HCT116 (cell line): ENCODE measurements at regions not wholly inside any gene's neighbourhood (a gene's known extent, or its start where the extent isn't known, plus 50 kb on each side); places are given as distances from the start of the nearest gene placed in this dataset.

Experiments used
- ATAC-seq: fragments of 200-7000 bp; cut with Tn5 transposase; 2 replicates; pipeline ENCODE4 v1.9.1; 2020; ENCODE audit warnings: mild to moderate bottlenecking, moderate library complexity
- BruUV-seq: library from RNA; stranded (reverse); fragments of 400-500 nt; replicated peaks from 2 replicates; lab custom pipeline; 2021; lab: Mats Ljungman, UMichigan
- CTCF ChIA-PET: fragments of 300-600 bp; sonication (Branson Sonifier 250); formaldehyde crosslinking; loops from one replicate; lab custom pipeline; 2021; ENCODE audit warnings: antibody characterized with exemption; lab: Charles Lee
- POLR2A ChIA-PET: fragments of 300-600, 350-600 bp; sonication (Branson Sonifier 250); formaldehyde crosslinking; loops from one replicate; lab custom pipeline; 2021; ENCODE audit warnings: antibody characterized with exemption; lab: Charles Lee
- RAD21 ChIA-PET, 2 experiments: fragments of 300-600 bp; sonication (Branson Sonifier 250); formaldehyde crosslinking; loops; one replicate each; lab custom pipeline; 2023; ENCODE audit warnings: low total read pairs in 2 of 2; ENCODE audit not compliant: uncharacterized antibody in 2 of 2, unreplicated experiment in 2 of 2, low non-redundant PET in 1 of 2; lab: Charles Lee
- DNase-seq: peaks from one replicate; pipeline ENCODE4 v3.0.0-alpha.2; 2010; ENCODE audit warnings: low read depth, low spot score
- H2AFZ ChIP-seq: fragments of 200-600 bp; shearing (Covaris generic), sonication (generic); 2 replicates; pipeline ENCODE4 v1.6.1; 2017; ENCODE audit warnings: low read depth, mixed run types, mixed read lengths, antibody characterized with exemption, low read length; ENCODE audit not compliant: poor library complexity, severe bottlenecking
- H3K27ac ChIP-seq: 2 replicates; pipeline ENCODE4 v1.5.1; 2012; ENCODE audit warnings: low read depth, low read length
- H3K27me3 ChIP-seq: fragments of 200-600 bp; sonication (generic); 2 replicates; pipeline ENCODE4 v1.6.1; 2016; ENCODE audit warnings: mixed run types, low read length, mixed read lengths; ENCODE audit not compliant: insufficient read depth
- H3K36me3 ChIP-seq, 2 experiments: fragments of 200-500 bp in 1 of 2; fragments of 200-600 bp in 1 of 2; sonication (Bioruptor generic) in 1 of 2; sonication (generic) in 1 of 2; 2 replicates each; pipeline versions ENCODE4 v1.5.1 to v1.6.1; 2014 to 2016; ENCODE audit warnings: low read length in 2 of 2, inconsistent platforms in 1 of 2, mixed read lengths in 1 of 2, mixed run types in 1 of 2; ENCODE audit not compliant: insufficient read depth in 2 of 2, control insufficient read depth in 1 of 2
- H3K4me1 ChIP-seq, 2 experiments: fragments of 200-600 bp in 1 of 2; sonication (generic) in 1 of 2; 2 replicates each; pipeline versions ENCODE4 v1.5.1 to v1.6.1; 2012 to 2017; ENCODE audit warnings: low read length in 2 of 2, inconsistent platforms in 1 of 2, mild to moderate bottlenecking in 1 of 2, mixed read lengths in 1 of 2, mixed run types in 1 of 2, moderate library complexity in 1 of 2; ENCODE audit not compliant: insufficient read depth in 2 of 2, control insufficient read depth in 1 of 2
- H3K4me2 ChIP-seq: fragments of 200-600 bp; sonication (generic); 2 replicates; pipeline ENCODE4 v1.6.1; 2017; ENCODE audit warnings: mixed run types, low read length, mixed read lengths
- H3K4me3 ChIP-seq, 2 experiments: fragments of 200-600 bp in 1 of 2; sonication (generic) in 1 of 2; replicated peaks in 1 of 2; 2 replicates each; pipeline ENCODE4 v1.5.1; 2011 to 2016; ENCODE audit warnings: low read length in 2 of 2, control low read depth in 1 of 2, low read depth in 1 of 2, mild to moderate bottlenecking in 1 of 2, mixed read lengths in 1 of 2, mixed run types in 1 of 2
- H3K79me2 ChIP-seq: fragments of 200-600 bp; sonication (generic); 2 replicates; pipeline ENCODE4 v1.6.1; 2017; ENCODE audit warnings: mild to moderate bottlenecking, mixed run types, low read length, moderate library complexity, mixed read lengths; ENCODE audit not compliant: insufficient read depth
- H3K9ac ChIP-seq: fragments of 200-600 bp; sonication (generic); 2 replicates; pipeline ENCODE4 v1.6.1; 2016; ENCODE audit warnings: low read length, mixed read lengths
- H3K9me2 ChIP-seq: fragments of 200-600 bp; sonication (generic), shearing (Covaris generic); 2 replicates; pipeline ENCODE4 v1.6.1; 2017; ENCODE audit warnings: mixed run types, mild to moderate bottlenecking, moderate library complexity; ENCODE audit not compliant: insufficient read depth
- H3K9me3 ChIP-seq, 2 experiments: fragments of 200-500 bp in 1 of 2; fragments of 200-600 bp in 1 of 2; sonication (Bioruptor generic) in 1 of 2; sonication (generic) in 1 of 2; 2 replicates each; pipeline ENCODE4 v1.6.1; 2014 to 2017; ENCODE audit warnings: low read length in 2 of 2, mixed read lengths in 2 of 2, inconsistent platforms in 1 of 2, low read depth in 1 of 2, mild to moderate bottlenecking in 1 of 2, mixed run types in 1 of 2, moderate library complexity in 1 of 2; ENCODE audit not compliant: control insufficient read depth in 1 of 2, insufficient read depth in 1 of 2
- H4K20me1 ChIP-seq: fragments of 200-600 bp; sonication (generic), shearing (Covaris generic); 2 replicates; pipeline ENCODE4 v1.6.1; 2017; ENCODE audit warnings: mixed run types, mild to moderate bottlenecking, moderate library complexity; ENCODE audit not compliant: insufficient read depth
- ATF3 ChIP-seq: IDR thresholded peaks from 2 replicates; pipeline ENCODE4 v1.6.1; 2012
- CBX3 ChIP-seq: IDR thresholded peaks from 2 replicates; pipeline ENCODE4 v1.6.1; 2012; ENCODE audit warnings: low read depth
- CEBPB ChIP-seq: IDR thresholded peaks from 2 replicates; pipeline ENCODE4 v1.6.1; 2012; ENCODE audit warnings: low read depth
- CTCF ChIP-seq, 3 experiments: fragments of 200-600 bp in 1 of 3; sonication (generic) in 1 of 3; IDR thresholded peaks in 2 of 3; conservative IDR thresholded peaks in 1 of 3; 2 replicates each; pipeline ENCODE4 v1.5.1; 2012 to 2017; ENCODE audit warnings: low read depth in 2 of 3, low read length in 2 of 3, antibody characterized with exemption in 1 of 3, borderline replicate concordance in 1 of 3, control low read depth in 1 of 3, mild to moderate bottlenecking in 1 of 3, mixed read lengths in 1 of 3, mixed run types in 1 of 3, moderate library complexity in 1 of 3; ENCODE audit not compliant: insufficient read depth in 1 of 3
- ELF1 ChIP-seq: IDR thresholded peaks from 2 replicates; pipeline ENCODE4 v1.6.1; 2012; ENCODE audit warnings: low read depth, borderline replicate concordance
- EZH2 ChIP-seq: fragments of 200-600 bp; sonication (generic); IDR thresholded peaks from 2 replicates; pipeline ENCODE4 v1.6.1; 2017; ENCODE audit warnings: antibody characterized with exemption, mixed run types
- EZH2phosphoT487 ChIP-seq: fragments of 200-600 bp; IDR thresholded peaks from 2 replicates; pipeline ENCODE4 v1.6.1; 2018; ENCODE audit warnings: antibody characterized with exemption, borderline replicate concordance
- JUND ChIP-seq: IDR thresholded peaks from 2 replicates; pipeline ENCODE4 v1.6.1; 2012
- POLR2A ChIP-seq: IDR thresholded peaks from 2 replicates; pipeline ENCODE4 v1.7.0; 2011; ENCODE audit warnings: borderline replicate concordance; ENCODE audit not compliant: insufficient read depth, insufficient read length; ENCODE audit errors: extremely low read depth
- RAD21 ChIP-seq: IDR thresholded peaks from 2 replicates; pipeline ENCODE4 v1.6.1; 2012; ENCODE audit warnings: low read depth, mild to moderate bottlenecking
- REST ChIP-seq: IDR thresholded peaks from 2 replicates; pipeline ENCODE4 v1.6.1; 2012; ENCODE audit warnings: low read depth
- SIN3A ChIP-seq: IDR thresholded peaks from 2 replicates; pipeline ENCODE4 v1.6.1; 2012; ENCODE audit warnings: low read depth
- ZBTB33 ChIP-seq: IDR thresholded peaks from 2 replicates; pipeline ENCODE4 v1.6.1; 2011; ENCODE audit warnings: mild to moderate bottlenecking, low read length, moderate library complexity; ENCODE audit not compliant: insufficient replicate concordance; ENCODE audit errors: extremely low read depth
- ZNF274 ChIP-seq: fragments of 200-500 bp; sonication (Bioruptor generic); IDR thresholded peaks from 2 replicates; pipeline ENCODE4 v1.6.1; 2014; ENCODE audit warnings: mild to moderate bottlenecking, low read depth, low read length, inconsistent platforms
- intact Hi-C: fragments of 100-400 bp; cut with micrococcal nuclease; formaldehyde crosslinking; loops from 2 replicates; pipeline ENCODE4 v1.10.0; 2022

- no peak overlapping the region for H3K4me2 ChIP-seq
- RAD21 ChIA-PET, result no interaction called here
- no peak overlapping the region for H3K4me3 ChIP-seq
- intact Hi-C loops, result no loop called here
- CTCF ChIA-PET, result no interaction called here
- no peaks in the 10 kb centered on the region for H4K20me1 ChIP-seq
- H3K27me3 ChIP-seq, result no peaks in the 10 kb centered on the region
- H3K79me2 ChIP-seq, result no peaks in the 10 kb centered on the region
- no peak overlapping the region for H3K27ac ChIP-seq
- no peak overlapping the region for H3K9ac ChIP-seq
- no peak for DNase-seq
- no peaks in the 10 kb centered on the region for H3K36me3 ChIP-seq
- no peaks in the 10 kb centered on the region for H3K9me3 ChIP-seq
- H3K9me2 ChIP-seq, result no peaks in the 10 kb centered on the region
- no peak overlapping the region for H2AFZ ChIP-seq
- BruUV-seq, result no TSS peak
- POLR2A ChIA-PET, result no interaction called here
- no peak for TF ChIP-seq CTCF (IDR thresholded peaks at IDR 0.05 in 2 of 3, conservative IDR thresholded peaks at IDR 0.05 in 1 of 3; ENCODE audit: borderline replicate concordance in 1 of 3, insufficient read depth in 1 of 3, low read depth in 2 of 3, low read length in 2 of 3)
- TF ChIP-seq ZNF274, result no peak
- no peak for TF ChIP-seq CEBPB
- no peak for TF ChIP-seq RAD21
- TF ChIP-seq JUND, result no peak
- no peak for TF ChIP-seq REST
- TF ChIP-seq ELF1, result no peak
- no peak for TF ChIP-seq EZH2phosphoT487
- TF ChIP-seq EZH2, result no peak
- no peak for TF ChIP-seq SIN3A
- TF ChIP-seq CBX3, result no peak
- no peak for TF ChIP-seq ZBTB33
- no peak for TF ChIP-seq POLR2A
- TF ChIP-seq ATF3, result no peak
- TF ChIP-seq, all 23 proteins: peak for 0
- H3K4me1 ChIP-seq, result no peaks in the 10 kb centered on the region
- ATAC-seq, result no peak
Measured at GRCh38 chr15:95328559-95328958, 1001.9 kb upstream of the NR2F2 start.
